Sciatic nerve (tissue), 2 donors: ENCODE measurements at regions not wholly inside any gene's neighbourhood (a gene's known extent, or its start where the extent isn't known, plus 50 kb on each side); places are given as distances from the start of the nearest gene placed in this dataset.
"Not testable (repeated sequence)": the region's sequence is repeated elsewhere in the genome, so short reads cannot be mapped to it uniquely, and the experiment has no call there.

Source experiments
- ATAC-seq: fragments of 200-7000 bp; cut with Tn5 transposase; one replicate; pipeline ENCODE4 v1.9.1; 2020; ENCODE audit warnings: mild to moderate bottlenecking, moderate library complexity
- DNase-seq: peaks from one replicate; pipeline ENCODE4 v3.0.0-alpha.2; 2020; ENCODE audit warnings: low spot score
- intact Hi-C: fragments of 100-400 bp; cut with DNase I; formaldehyde crosslinking; loops from one replicate; pipeline ENCODE4 v1.14.2; 2022
- donor health status: DM: no; HTN: no; CAD: no.
- donor health status: DM: no; HTN: no; CAD: no.

DNA sequence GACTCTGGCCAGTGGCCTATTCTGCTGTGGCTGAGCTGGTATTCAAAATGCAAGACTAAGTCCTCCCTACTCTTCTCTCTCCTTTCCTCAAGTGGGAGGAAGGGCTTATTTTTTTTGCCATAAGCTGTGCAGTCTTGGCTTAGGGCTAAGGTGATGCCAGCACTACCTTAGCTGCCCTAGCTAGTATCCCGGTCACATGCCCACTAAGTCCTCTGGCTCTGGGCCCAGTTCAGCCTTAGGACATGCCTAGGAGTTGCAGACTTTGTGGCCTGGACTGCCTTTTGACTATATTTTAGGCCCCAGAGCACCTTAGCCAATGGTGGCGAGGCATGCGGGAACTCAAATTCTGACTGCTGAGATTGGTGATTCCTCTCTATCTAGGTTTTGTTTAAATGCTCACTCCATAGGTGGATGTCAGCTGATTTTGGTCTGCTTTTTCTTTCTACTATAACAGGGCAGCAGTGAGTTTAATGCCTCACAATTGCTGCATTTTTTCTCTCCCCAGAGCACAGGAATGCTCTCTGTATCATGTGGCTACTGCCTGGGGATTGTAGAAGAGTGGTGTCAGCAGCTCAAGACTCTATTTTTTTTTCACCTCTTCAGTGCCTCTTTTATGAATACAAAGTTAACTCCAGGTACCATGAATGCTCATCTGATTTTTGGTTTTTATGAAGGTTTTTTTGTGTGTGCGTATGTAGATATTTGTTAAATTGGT, 472.9 kb upstream of the GRID2 start:
- DNase-seq, result no peak
- no peak for ATAC-seq
- intact Hi-C loops, result no loop called here

DNA sequence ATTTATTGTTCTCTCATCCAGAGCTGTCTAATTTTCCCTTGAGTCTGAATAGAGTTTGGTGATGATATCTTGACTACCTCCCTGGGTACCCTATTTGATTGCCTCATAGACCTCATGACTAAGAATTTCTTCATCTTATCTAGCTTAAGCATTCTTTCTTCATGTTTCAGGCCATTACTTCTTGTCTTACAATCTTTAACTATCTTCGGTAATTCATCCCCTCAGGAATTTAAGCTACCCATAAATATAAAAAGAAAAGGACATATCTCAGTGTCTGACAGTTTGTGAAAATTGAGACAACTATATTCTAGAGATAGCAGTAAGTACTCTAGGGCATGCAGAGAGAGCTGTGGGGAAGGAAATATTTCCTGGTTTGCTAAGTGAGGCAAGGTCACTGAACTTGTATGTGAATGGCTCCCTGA, 466.1 kb upstream of the GRID2 start:
- no peak for ATAC-seq
- intact Hi-C loops, result no loop called here

DNA sequence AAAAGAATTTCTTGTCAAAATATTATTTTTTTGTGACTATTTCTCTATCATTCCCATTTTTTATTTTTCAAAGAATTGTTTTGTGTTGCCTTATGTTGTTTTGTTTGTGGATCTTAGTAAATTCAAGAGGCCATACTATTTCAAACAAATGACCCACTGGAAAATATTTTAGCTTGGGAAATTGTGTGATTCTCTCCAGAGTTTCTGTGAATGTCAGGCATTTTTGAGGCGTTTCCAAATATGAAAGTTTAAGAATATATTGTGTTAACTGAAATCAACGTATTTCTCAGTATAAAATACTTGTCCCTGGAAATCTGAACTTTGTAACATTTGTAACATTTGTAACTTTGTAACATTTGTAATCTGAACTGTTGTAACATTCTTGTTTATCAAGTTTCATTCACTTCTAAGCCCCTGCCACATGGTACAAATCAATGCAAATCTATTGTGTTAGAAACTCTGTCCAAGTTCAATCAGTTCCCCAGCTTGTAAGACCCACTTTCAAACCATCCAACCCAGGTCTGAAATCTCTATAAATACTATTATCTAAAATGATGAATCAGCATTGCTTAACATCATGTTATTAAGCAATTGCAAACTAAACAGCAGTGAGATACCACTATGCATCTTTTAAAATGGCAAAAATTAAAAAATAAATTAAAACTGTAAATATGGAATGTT, 465.4 kb upstream of the GRID2 start:
- intact Hi-C loops, result no loop called here
- ATAC-seq (no peak), DNase-seq (no peak)

More for the DNA sequence above, 466.1 kb upstream of the GRID2 start:
- DNase-seq, result no peak

DNA sequence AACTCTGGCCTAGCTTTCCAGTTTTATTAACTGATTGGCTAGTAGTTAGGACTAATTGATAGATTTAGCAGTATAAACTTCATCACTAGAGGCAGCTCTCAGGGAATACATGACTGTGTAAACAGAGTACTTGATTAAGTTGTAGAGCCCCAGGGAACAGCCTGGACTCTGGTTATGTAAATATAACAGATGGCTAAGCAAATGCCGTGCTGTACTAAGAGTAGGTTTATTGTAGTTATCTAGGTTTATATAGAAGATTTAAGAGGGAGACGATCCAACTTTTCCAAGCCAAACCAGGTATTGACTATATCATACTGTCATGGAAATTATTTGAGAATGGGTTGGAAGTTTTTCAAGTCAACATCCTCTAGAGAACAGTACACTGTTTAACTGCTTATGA, 463.4 kb upstream of the GRID2 start:
- intact Hi-C loops, result no loop called here
- no peak for ATAC-seq
- DNase-seq, result no peak

DNA sequence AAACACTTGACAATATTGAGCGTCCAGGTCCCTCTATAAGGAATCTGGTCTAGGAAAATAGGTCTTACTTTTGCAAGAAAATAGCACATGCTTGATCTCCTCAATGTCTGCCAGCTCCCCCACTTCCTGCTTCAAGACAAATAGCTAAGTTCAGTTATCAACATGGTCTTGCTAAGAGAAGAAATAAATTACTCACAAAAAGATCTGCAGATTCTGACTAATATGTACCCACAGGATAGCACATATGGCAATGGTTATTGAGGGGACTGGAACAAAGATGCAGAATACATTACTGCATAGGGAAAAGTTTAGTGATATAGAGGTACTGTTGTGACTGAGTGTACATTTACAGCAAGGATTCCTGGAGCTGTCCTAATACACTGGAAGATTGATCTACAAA, 457.5 kb upstream of the GRID2 start:
- intact Hi-C loops, result no loop called here
- ATAC-seq (no peak), DNase-seq (no peak)

DNA sequence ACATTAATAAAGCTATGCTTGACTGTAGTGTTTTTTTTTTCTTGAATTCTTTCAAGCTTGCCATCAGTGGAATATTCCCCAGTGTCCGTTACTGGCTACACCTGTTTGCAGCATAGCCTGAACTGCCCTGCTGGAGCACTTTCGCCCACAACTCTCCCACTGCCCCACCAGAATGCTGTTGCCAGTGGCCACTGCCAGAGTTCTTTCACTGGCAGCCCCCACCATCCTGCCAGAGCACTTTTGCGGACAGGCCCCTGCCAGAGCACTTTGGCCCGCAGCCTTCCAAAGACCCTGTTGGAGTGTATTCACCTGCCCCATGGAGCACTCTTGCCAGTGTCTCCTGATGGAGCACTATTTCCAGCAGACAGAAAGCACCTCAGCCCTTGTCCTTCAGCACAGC, 452.3 kb upstream of the GRID2 start:
- intact Hi-C loops, result no loop called here
- DNase-seq (no peak), ATAC-seq (no peak)

DNA sequence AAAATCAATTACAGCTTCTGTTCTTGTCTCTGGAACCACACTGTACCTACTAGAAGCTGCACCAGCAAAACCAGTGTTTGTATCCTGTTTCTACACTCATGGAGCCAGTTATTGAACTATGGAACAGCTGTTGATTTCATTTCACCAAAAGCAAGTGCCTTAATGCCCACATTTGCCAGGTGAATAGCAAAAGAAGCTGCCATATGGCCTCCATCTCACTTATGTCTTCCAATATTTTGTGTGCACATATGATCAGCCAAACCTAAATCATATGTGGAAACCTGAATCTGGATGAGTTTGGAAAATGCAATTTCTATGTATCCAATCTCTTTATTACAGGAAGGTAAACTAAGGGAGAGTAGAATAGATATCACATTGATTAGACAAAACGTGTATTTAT, 415.8 kb upstream of the GRID2 start:
- intact Hi-C loops, result no loop called here
- ATAC-seq (no peak), DNase-seq (no peak)

DNA sequence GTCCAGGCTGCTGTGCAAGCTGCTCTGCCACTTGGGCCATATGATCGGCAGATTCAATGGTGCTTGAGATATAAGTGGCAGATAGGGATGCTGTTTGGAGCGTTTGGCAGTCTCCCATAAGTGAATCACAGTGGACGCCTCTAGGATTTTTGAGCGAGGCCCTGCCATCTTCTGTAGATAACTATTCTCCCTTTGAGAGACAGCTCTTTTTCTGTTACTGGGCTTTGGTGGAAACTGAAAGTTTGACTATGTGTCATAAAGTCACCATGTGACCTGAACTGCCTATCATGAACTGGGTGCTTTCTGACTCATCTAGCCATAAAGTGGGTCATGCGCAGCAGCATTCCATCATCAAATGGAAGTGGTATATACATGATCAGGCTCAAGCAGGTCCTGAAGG, 412.5 kb upstream of the GRID2 start:
- DNase-seq, intact Hi-C loops, ATAC-seq: not testable (repeated sequence)

DNA sequence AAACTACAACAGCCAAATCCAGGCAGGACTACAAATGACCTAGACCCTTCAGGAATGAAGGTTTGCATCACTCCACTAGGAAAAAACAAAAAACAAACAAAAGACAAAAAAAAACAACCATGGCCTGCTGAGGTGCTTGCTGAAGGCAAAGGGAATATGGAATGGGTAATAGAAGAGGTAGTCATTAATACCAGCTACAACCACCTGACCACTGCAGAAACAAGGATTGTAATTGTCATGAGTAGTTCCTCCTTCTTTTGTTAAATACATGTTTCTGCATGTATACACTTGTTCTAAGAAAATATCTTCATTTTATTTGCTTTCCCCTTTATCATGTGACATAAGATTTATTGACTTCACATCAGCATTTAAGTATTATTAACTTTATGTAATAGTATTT, 409.8 kb upstream of the GRID2 start:
- intact Hi-C loops, result no loop called here
- no peak for ATAC-seq
- DNase-seq, result no peak

DNA sequence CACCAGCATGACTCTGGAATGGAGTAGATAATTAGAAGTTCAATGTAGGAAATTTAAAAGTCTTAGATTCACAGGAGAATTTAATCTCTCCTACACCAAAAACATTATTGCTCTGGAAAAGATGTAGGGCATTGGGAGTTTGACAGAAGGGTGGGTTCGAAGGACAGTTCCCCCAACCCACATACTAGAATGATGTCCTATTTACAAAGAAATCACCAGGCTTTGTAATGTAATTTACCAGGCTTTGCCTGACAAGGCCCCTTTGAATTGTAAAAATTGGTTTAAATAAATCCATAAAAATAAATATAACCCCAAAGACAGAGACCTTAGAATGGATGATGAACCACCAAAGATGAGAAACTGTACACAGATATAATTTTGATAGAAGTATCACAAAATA, 399.2 kb upstream of the GRID2 start:
- ATAC-seq (no peak), DNase-seq (no peak)
- intact Hi-C loops, result no loop called here

DNA sequence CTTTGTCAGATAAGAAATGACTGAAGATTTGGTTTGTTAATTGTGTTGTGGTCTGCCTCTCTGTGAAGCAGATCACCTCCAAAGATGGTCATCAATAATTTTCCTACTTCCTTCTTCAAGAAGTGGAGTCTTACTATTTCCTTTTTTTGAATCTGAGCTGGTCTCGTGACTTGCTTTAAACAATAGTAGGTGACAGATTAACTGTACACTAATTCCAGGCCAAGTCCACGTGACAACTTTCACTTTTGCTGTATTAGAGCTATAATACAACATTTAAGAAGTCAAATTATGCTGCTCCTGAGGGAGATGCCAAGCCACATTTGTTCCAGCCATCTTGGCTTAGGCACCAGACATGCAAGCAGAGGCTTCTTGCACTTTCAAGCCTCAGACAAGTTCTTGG, 393.8 kb upstream of the GRID2 start:
- ATAC-seq (no peak), DNase-seq (no peak)
- intact Hi-C loops, result no loop called here

DNA sequence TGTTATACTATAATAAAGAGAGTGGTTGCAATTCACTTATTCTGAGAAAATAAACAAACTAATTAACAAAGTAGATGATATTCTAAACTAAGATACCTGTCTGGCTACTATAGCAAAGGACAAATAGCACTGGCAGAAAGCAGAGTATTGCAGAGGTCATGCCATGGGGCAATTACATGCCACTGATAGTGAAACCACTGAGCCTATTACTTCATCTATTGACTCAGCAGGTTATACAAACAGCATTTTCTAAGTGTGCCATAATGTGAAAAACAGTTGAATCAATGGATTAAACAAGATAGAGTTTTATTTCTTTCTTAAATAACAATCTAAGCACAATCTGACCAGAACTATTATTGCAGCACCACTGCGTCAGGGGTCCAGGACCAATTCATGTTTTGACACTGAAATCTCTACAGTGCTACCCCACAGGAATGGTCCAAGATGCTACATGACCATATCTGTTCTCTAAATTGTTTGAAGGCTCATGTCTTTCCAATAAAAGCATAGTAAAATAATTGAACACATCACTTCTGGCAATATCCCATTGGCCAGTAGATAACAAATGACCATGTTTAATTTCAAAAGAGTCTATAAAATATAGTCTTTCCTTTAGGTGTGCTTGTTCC, 389.5 kb upstream of the GRID2 start:
- DNase-seq (no peak), ATAC-seq (no peak)
- intact Hi-C loops, result no loop called here

DNA sequence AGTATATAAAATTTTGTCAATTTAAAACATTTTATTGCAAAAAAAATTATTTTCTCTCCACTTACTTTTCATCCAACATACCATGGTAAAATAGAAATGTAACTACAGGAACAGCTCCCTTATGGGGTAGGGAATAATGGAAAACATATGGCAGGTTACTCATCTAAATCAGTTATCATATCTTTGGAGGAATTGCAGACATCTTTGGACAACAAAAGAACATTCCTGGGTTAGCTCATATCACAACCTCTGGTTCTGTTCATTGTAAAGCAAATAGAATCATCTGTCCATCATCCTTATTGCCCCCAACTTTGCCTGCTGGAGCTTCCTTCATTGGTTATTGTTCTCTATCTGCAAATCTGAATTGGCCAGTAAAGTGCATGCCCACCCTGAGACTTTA, 387.5 kb upstream of the GRID2 start:
- ATAC-seq (no peak), DNase-seq (no peak)
- intact Hi-C loops, result no loop called here

DNA sequence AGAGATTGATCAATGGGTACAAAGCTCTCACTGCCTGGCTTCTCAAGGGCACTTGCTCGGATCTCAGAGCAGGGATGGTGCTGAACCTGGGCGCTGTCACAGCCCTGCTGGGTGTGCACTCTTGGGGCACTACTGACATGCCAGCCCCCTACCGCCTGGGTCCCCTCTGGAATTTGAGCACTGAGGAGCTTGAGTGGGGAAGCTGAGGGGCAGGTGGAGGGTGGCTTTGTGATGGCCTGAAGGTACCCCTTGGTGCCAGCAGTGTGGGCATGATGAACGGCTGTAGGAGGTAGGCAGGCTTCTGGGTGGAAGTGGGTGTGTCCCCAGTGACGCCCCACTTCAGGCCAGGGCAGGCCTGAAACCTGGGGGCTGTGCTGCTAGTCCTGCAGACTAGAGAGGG, 379.1 kb upstream of the GRID2 start:
- intact Hi-C loops, result no loop called here
- ATAC-seq, result no peak

DNA sequence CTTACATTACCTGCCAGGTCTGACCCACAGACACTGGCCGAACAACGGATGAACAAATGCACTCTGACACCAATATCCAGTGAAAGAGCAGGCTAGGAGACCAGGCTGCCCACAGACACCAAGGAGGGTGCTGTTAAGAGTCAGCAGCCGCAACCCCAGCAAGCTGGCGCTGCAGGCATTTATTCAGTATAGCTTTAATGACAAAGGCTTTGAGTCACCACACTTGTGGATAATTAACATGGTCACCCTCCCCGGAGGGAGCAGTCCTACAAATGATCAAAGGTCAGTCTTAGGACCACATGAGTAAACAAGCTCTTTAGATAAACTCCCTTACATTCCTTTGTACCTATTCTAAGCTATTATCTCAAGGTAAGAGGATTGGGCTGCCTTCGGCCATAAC, 368.5 kb upstream of the GRID2 start:
- intact Hi-C loops, result no loop called here
- DNase-seq, result no peak
- ATAC-seq, result no peak

More for the DNA sequence above, 379.1 kb upstream of the GRID2 start:
- DNase-seq, result no peak

DNA sequence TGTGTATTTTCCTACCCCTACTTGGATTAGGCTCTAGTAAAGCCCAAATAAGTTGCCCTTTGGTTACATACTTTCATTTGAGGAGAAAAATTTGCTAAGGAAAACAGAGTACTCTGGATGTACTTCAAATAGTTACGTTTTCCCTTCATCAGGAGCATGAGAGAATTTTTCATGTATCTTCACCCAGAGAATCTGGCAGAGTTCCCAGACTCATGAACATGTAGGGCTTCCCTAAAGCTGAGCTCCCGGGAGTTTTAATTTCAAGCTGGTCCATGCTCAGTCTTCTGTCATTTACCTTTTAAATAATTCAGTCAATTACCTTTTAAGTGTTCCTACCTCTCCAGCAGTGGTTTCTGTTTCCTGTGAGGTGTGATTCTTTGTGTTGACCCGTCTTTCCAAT, 367.5 kb upstream of the GRID2 start:
- ATAC-seq (no peak), DNase-seq (no peak)
- intact Hi-C loops, result no loop called here

DNA sequence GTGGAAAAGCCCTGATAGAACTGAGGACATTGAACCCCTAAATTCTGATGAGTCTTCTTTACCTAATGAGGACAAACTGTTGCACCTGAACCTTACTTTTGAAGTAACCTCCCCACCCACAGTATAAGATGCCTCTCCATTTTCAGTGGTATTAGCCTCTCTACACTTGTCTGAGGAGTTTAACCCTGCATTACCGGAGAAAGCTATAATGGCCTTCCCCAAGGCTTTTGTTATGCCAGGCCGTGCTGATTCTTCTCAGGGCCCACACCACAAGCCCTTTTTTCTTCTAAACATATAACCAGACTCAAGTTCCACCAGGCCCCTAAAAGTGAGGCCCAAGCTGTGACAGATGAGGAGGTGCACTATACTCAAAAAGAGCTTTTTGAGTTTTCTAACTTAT, 345.8 kb upstream of the GRID2 start:
- DNase-seq, result no peak
- ATAC-seq, result no peak
- intact Hi-C loops, result no loop called here

DNA sequence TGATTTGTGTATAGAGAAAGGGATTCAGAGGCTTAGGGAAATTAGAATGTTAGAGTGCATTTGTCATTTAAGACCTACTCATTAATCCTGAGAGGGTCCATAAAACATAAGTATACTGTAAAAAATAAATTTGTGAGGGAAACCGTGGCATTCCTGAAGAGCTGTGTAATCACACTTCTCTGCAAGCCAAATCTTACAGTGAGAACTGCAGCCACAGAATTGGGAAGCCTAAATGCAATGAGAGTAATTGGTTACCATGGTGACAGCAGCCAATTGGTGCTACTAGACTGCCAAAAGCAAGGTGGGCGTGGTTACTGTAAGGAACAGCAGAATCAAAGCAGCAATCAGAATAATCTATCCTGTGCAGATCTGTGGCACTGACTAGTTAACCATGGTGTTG, 345.2 kb upstream of the GRID2 start:
- DNase-seq, result no peak
- ATAC-seq, result no peak
- intact Hi-C loops, result no loop called here

DNA sequence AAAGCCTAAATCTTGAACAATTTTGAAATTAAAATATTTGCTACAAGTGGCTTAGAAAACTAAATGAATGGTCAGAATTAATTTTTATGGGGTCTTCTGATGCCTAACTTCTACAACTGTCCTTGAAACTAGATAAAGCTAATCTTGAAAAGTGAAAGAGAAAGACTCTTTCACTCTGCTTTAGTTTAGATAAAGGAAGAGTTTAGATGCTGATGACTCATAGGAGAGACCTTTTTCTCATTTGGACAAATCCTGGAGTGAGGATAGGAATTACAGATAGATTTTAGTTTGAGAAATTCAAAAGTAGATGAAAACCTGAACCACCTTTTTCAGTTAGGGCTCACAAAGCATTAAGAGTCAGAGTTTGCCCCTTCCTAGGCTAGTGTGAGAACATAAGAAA, 342.3 kb upstream of the GRID2 start:
- intact Hi-C loops, result no loop called here
- DNase-seq (no peak), ATAC-seq (no peak)

DNA sequence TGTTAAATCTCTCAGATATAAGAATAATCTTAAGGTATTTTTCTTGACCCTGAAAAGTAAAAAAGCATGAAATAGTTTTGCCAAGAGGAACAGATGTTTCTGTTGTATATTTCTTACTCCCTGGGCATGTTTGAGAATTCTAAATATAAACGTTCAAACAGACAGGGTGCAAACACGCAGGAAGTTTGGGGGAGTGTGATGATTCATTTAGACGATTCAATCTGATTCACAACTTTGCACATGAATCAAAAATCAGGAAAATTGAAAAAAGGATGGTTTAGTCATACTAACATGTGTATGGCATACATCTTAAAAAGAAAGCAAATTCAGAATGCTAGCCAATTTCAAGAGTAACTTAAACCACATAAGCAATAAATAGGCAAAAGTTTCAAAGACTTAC, 340.3 kb upstream of the GRID2 start:
- DNase-seq, result no peak
- no peak for ATAC-seq
- intact Hi-C loops, result no loop called here

DNA sequence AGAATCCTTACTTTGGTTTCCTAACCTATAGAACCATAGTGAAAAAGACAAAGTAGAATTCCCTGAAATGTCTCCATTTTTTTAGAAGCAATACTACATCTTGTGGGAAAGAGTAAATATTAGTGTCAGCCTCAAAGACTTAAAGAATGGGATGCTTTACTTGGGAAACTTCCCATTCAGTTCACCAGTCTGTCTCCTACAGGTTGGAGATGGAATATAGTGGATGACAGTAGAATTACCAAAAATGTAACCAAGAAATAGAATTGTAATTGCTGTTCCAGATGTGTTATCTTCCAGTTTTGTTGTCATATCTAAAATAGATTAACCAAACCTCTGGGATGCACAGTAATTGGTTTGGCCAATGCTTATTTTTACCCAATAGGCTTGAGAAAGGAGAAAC, 338.6 kb upstream of the GRID2 start:
- no peak for DNase-seq
- ATAC-seq, result no peak
- intact Hi-C loops, result no loop called here
